HepG2 (cell line): ENCODE measurements at regions not wholly inside any gene's neighbourhood (a gene's known extent, or its start where the extent isn't known, plus 50 kb on each side); places are given as distances from the start of the nearest gene placed in this dataset.

Experiments
- HCFC1 ChIP-seq: fragments of 150-350 bp; IDR thresholded peaks from 2 replicates; pipeline ENCODE4 v1.6.1; 2014; ENCODE audit warnings: low read depth, low read length
- TF ChIP-seq, protein P1 (sequence below), 2 experiments: fragments of 450-650 bp in 1 of 2; sonication (generic) in 1 of 2; formaldehyde crosslinking in 1 of 2; IDR thresholded peaks; 2 replicates each; pipeline versions ENCODE4 v1.6.1 to v1.8.0; 2016 to 2022; ENCODE audit warnings: antibody characterized with exemption in 1 of 2, mild to moderate bottlenecking in 1 of 2, missing genetic modification reagents in 1 of 2
- TF ChIP-seq, protein P2 (sequence below): sonication (generic); formaldehyde crosslinking; IDR thresholded peaks from 2 replicates; pipeline ENCODE4 v1.4.0; 2020; ENCODE audit warnings: missing genetic modification reagents, mild to moderate bottlenecking, borderline replicate concordance
- TF ChIP-seq, protein P3 (sequence below): sonication (generic); formaldehyde crosslinking; IDR thresholded peaks from 2 replicates; pipeline ENCODE4 v1.4.0; 2020; ENCODE audit warnings: missing genetic modification reagents

DNA sequence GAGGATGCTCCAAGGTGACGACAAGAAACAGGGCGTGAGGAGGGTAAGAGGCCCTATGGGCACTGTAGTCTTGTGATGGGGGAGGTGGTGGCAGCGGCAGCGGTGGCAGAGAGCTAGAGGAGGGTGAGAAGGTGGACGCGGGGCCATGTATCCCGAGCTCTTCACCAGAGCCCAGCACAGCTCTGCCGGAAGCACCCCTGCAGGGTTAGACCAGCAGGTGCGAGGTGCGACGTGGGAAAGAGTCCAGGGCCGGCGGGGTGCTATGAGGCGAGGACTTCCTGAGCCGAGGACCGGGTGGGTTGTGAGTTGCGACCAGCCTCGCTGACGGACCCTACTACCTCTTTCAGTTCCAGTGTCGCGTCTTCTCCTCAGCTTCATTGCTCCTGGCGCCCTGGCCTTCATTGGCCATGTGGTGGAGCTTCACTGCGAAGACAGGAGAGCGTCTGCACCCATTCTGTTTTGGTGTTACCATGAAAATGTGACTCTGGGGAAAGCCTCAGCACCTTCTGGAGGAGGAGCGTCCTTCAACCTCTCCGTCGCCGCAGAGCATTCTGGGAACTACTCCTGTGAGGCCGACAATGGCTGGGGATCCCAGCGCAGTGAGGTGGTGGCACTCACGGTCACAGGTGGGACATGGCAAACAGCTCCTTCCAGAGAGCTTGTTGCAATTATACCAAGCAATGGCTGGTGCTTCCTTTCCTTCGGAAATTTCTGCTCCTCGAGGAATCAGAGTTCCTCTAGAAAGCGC lies 67.9 kb upstream of the KIRREL1 start (continued):
- TF ChIP-seq, protein P1, sequence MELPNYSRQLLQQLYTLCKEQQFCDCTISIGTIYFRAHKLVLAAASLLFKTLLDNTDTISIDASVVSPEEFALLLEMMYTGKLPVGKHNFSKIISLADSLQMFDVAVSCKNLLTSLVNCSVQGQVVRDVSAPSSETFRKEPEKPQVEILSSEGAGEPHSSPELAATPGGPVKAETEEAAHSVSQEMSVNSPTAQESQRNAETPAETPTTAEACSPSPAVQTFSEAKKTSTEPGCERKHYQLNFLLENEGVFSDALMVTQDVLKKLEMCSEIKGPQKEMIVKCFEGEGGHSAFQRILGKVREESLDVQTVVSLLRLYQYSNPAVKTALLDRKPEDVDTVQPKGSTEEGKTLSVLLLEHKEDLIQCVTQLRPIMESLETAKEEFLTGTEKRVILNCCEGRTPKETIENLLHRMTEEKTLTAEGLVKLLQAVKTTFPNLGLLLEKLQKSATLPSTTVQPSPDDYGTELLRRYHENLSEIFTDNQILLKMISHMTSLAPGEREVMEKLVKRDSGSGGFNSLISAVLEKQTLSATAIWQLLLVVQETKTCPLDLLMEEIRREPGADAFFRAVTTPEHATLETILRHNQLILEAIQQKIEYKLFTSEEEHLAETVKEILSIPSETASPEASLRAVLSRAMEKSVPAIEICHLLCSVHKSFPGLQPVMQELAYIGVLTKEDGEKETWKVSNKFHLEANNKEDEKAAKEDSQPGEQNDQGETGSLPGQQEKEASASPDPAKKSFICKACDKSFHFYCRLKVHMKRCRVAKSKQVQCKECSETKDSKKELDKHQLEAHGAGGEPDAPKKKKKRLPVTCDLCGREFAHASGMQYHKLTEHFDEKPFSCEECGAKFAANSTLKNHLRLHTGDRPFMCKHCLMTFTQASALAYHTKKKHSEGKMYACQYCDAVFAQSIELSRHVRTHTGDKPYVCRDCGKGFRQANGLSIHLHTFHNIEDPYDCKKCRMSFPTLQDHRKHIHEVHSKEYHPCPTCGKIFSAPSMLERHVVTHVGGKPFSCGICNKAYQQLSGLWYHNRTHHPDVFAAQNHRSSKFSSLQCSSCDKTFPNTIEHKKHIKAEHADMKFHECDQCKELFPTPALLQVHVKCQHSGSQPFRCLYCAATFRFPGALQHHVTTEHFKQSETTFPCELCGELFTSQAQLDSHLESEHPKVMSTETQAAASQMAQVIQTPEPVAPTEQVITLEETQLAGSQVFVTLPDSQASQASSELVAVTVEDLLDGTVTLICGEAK (IDR thresholded peaks at IDR 0.05): no peak
- TF ChIP-seq, protein P1 (CRISPR knock-in tag; IDR thresholded peaks at IDR 0.05): no peak
- TF ChIP-seq, protein P2, sequence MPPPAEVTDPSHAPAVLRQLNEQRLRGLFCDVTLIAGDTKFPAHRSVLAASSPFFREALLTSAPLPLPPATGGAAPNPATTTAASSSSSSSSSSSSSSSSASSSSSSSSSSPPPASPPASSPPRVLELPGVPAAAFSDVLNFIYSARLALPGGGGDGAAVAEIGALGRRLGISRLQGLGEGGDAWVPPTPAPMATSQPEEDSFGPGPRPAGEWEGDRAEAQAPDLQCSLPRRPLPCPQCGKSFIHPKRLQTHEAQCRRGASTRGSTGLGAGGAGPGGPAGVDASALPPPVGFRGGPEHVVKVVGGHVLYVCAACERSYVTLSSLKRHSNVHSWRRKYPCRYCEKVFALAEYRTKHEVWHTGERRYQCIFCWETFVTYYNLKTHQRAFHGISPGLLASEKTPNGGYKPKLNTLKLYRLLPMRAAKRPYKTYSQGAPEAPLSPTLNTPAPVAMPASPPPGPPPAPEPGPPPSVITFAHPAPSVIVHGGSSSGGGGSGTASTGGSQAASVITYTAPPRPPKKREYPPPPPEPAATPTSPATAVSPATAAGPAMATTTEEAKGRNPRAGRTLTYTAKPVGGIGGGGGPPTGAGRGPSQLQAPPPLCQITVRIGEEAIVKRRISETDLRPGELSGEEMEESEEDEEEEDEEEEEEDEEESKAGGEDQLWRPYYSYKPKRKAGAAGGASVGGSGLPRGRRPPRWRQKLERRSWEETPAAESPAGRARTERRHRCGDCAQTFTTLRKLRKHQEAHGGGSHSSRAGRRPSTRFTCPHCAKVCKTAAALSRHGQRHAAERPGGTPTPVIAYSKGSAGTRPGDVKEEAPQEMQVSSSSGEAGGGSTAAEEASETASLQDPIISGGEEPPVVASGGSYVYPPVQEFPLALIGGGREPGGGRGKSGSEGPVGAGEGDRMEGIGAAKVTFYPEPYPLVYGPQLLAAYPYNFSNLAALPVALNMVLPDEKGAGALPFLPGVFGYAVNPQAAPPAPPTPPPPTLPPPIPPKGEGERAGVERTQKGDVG (CRISPR knock-in tag): no peak
- TF ChIP-seq, protein P3, sequence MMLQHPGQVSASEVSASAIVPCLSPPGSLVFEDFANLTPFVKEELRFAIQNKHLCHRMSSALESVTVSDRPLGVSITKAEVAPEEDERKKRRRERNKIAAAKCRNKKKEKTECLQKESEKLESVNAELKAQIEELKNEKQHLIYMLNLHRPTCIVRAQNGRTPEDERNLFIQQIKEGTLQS (CRISPR knock-in tag): no peak
- TF ChIP-seq HCFC1: no peak
